ENCODE measurements at regions not wholly inside any gene's neighbourhood (a gene's known extent, or its start where the extent isn't known, plus 50 kb on each side); places are given as distances from the start of the nearest gene placed in this dataset.

DNA sequence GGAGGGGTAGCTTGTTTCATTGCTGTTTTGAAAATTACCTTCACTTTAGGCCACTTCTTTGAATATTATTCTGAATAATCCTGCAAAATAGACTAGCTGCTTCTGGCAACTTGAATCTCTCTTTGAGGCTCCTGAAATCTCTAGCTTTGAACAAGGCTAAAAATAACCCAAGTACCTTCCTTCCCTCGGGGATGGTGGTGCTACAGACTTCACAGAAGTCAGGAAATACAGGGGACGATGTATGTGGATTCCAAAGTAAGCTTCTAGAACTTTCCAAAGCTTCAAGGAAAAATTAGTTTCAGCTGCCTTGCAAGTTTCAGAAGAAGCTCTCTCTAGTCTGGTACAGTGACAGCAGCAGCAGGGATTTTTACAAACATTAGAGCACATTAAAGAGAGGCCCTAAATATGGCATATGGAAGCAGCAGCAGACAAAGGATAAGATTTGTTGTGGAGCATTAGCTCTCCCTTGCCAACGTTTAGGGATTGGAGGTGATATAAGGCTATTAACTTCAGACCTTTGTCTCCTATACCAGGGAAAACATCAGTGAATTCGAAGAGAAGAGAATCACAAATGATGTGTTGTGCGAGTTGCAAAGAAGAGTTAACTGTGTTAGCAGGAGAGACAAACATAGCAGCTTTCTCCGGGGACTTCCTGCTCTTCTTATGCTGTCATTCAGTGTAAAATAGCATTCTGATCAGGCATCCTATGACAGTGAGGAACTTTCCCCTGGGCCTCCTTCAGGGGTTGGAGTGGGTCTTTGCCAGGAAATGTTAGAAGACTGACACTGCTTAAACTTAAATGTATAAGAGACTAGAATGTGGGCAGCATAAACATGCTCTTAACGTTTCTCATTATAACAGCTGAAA, 783.0 kb upstream of the ARPP21 start:
- DNase-seq (ENCODE audit: low read depth), result no peak
- TF ChIP-seq, protein P1, sequence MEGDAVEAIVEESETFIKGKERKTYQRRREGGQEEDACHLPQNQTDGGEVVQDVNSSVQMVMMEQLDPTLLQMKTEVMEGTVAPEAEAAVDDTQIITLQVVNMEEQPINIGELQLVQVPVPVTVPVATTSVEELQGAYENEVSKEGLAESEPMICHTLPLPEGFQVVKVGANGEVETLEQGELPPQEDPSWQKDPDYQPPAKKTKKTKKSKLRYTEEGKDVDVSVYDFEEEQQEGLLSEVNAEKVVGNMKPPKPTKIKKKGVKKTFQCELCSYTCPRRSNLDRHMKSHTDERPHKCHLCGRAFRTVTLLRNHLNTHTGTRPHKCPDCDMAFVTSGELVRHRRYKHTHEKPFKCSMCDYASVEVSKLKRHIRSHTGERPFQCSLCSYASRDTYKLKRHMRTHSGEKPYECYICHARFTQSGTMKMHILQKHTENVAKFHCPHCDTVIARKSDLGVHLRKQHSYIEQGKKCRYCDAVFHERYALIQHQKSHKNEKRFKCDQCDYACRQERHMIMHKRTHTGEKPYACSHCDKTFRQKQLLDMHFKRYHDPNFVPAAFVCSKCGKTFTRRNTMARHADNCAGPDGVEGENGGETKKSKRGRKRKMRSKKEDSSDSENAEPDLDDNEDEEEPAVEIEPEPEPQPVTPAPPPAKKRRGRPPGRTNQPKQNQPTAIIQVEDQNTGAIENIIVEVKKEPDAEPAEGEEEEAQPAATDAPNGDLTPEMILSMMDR (IDR thresholded peaks at IDR 0.05; ENCODE audit: insufficient read depth, low read length), result no peak

DNA sequence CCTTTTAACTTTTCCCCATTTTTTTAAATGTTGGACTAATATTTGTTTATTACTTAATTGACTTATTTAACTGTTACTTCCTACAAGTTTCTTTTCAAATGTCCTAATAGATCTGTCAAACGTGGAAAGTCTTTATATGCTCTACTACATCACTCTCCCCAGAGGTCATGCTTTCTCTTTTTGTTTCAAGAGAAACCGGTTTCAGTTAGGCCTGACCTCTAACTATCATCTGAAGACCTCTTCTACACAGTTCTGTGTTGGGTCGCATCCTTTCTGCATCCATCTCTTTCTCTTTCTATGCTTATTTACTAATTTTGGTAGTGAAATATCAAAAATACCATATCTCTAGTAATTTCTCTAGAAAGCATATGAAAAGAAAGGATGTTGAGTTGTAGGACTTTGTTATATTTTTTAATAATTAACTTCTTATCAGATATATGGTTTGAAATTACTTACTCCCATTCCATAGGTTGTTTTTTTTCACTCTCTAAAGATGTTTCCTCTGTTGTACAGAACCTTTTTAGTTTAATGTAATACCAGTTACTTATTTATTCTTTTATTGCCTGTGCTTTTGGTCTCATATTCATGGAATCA, 781.2 kb upstream of the ARPP21 start:
- DNase-seq (ENCODE audit: low read depth), result no peak
- H3K4me3 ChIP-seq (ENCODE audit: low read depth, low read length), result no peak overlapping the region
- TF ChIP-seq, protein P1 (IDR thresholded peaks at IDR 0.05; ENCODE audit: insufficient read depth, low read length), result no peak

More for the DNA sequence above, 783.0 kb upstream of the ARPP21 start:
- no peak overlapping the region for H3K4me3 ChIP-seq (ENCODE audit: low read depth, low read length)

DNA sequence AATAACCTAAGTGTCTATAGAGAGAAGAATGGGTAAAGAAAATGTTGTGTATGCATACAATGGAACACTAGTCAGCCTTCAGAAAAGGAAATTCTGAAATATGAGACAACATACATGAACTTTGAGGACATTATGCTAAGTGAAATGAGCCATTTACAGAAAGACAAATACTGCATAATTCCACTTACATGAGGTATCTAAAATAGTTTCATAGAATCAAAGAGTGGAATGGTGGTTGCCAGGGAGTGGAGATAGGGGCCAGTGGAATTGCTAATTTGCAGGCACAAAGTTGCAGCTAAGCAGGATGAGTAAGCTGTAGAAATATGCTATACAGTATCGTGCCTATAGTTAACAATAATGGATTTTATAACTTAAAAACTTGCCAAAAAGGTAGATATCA, 779.6 kb upstream of the ARPP21 start:
- TF ChIP-seq, protein P1 (IDR thresholded peaks at IDR 0.05; ENCODE audit: insufficient read depth, low read length), result no peak
- no peak for DNase-seq (ENCODE audit: low read depth)
- no peak overlapping the region for H3K4me3 ChIP-seq (ENCODE audit: low read depth, low read length)

DNA sequence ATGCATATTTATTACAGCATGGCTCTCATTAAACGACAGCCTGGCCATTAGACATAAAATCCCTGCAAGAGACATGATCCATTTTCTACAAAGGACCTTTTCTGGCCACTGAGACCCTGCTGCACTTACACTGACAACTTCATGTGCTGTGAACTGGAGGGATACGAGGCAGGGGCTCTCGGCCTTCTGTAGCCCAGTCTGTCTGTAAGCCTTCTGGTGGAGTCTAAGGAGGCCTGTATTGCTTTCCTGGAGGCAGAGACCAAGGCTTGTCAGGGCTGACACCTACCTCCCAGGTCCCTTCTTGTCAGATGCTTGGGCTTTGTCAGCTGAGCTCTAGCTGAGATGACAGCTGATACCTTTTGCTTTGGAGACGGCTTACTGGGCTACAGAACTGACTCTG, 776.9 kb upstream of the ARPP21 start:
- TF ChIP-seq, protein P1 (IDR thresholded peaks at IDR 0.05; ENCODE audit: insufficient read depth, low read length), result no peak
- H3K4me3 ChIP-seq (ENCODE audit: low read depth, low read length), result no peak overlapping the region
- no peak for DNase-seq (ENCODE audit: low read depth)

DNA sequence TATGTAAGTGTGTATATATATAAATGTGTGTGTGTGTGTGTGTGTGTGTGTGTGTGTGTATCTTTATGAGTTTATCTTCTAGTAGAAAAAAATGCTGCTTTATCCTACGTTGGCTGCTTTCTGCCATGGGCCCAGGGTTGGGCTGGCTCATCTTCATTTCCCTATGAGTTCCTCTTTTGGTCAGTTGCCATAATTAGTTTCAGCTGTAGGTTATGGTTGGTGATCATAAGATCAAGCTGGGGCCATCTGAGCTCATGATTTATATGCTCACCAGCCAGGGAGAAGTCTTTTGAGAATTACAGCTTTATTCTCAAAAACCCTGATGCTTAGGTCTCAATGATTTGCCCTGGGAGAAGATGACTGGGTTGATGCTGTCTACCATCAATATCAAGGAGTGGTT, 775.8 kb upstream of the ARPP21 start:
- TF ChIP-seq, protein P1 (IDR thresholded peaks at IDR 0.05; ENCODE audit: insufficient read depth, low read length), result no peak
- no peak for DNase-seq (ENCODE audit: low read depth)
- H3K4me3 ChIP-seq (ENCODE audit: low read depth, low read length), result no peak overlapping the region

DNA sequence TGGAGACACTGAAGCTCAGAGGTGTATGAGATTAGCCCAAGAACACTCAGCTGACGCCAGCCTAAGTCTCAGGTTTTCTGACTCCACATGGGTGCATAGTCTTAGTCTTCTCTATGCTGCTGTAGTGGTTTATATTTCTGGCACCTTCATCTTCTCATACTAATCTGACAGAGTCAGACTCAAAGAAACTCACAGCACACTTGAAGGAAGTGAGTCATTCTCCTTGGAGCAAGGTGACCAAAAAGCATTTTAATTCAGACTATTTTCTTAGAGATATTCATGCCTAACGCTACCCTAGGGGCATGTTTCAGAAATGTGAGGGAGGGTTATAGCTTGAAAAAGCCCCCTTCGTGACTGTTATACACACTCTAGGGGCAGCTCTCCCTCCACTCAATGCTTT, 775.3 kb upstream of the ARPP21 start:
- no peak overlapping the region for H3K4me3 ChIP-seq (ENCODE audit: low read depth, low read length)
- TF ChIP-seq, protein P1 (IDR thresholded peaks at IDR 0.05; ENCODE audit: insufficient read depth, low read length), result no peak
- no peak for DNase-seq (ENCODE audit: low read depth)
